ENCODE measurements at regions not wholly inside any gene's neighbourhood (a gene's known extent, or its start where the extent isn't known, plus 50 kb on each side); places are given as distances from the start of the nearest gene placed in this dataset.

DNA sequence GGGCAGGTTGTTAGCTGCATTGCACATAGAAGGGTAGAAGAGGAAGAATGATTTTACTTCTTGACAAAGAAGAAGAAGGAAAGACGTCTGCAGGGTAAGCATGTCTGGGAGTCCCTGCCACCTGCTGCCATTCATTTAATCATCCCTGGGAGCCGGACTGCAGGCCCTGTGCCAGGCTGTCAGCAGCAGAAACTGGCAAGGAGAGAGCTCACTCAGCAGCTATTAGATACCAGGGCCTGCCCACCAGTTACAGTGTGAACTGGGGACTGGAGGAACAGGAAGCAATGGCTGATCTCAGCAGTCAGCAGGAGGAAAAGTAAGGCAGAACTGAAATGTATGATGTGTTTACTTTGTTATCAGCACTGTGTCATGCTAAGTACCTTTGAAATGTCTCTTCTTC lies 75.7 kb upstream of the C1orf87 start:
- no peak overlapping the region for H3K4me3 ChIP-seq (ENCODE audit: low read depth in 1 of 3, low read length in 3 of 3)

GRCh38 chr1:60146884-60147283 lies 73.3 kb upstream of the C1orf87 start:
- Histone ChIP-seq H3K9me3 (ENCODE audit: control insufficient read depth in 4 of 4, low read length in 3 of 4) (no peaks in the 10 kb centered on the region), H3K9ac (ENCODE audit: low read depth in 1 of 2, low read length in 2 of 2) (no peak overlapping the region), H3K36me3 (ENCODE audit: control insufficient read depth in 4 of 4, insufficient read depth in 3 of 4, low read depth in 1 of 4, low read length in 3 of 4) (no peaks in the 10 kb centered on the region), H3K4me1 (ENCODE audit: control insufficient read depth in 4 of 4, insufficient read depth in 4 of 4, low read length in 3 of 4) (no peaks in the 10 kb centered on the region), H3K27ac (ENCODE audit: low read depth in 1 of 2, low read length in 2 of 2) (no peak overlapping the region), H3K4me3 (ENCODE audit: low read depth in 1 of 3, low read length in 3 of 3) (no peak overlapping the region), H3K27me3 (ENCODE audit: control insufficient read depth in 4 of 4, insufficient read depth in 4 of 4, low read length in 3 of 4) (peaks cover 0 to 4% (median 0%) of the 10 kb centered on the region in 4 donors)
- TF ChIP-seq SP1 (IDR thresholded peaks at IDR 0.05), result no peak
- TF ChIP-seq JUND (IDR thresholded peaks at IDR 0.05), result no peak
- TF ChIP-seq, protein P1, sequence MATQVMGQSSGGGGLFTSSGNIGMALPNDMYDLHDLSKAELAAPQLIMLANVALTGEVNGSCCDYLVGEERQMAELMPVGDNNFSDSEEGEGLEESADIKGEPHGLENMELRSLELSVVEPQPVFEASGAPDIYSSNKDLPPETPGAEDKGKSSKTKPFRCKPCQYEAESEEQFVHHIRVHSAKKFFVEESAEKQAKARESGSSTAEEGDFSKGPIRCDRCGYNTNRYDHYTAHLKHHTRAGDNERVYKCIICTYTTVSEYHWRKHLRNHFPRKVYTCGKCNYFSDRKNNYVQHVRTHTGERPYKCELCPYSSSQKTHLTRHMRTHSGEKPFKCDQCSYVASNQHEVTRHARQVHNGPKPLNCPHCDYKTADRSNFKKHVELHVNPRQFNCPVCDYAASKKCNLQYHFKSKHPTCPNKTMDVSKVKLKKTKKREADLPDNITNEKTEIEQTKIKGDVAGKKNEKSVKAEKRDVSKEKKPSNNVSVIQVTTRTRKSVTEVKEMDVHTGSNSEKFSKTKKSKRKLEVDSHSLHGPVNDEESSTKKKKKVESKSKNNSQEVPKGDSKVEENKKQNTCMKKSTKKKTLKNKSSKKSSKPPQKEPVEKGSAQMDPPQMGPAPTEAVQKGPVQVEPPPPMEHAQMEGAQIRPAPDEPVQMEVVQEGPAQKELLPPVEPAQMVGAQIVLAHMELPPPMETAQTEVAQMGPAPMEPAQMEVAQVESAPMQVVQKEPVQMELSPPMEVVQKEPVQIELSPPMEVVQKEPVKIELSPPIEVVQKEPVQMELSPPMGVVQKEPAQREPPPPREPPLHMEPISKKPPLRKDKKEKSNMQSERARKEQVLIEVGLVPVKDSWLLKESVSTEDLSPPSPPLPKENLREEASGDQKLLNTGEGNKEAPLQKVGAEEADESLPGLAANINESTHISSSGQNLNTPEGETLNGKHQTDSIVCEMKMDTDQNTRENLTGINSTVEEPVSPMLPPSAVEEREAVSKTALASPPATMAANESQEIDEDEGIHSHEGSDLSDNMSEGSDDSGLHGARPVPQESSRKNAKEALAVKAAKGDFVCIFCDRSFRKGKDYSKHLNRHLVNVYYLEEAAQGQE (IDR thresholded peaks at IDR 0.05), result no peak
- TF ChIP-seq HNF4G (IDR thresholded peaks at IDR 0.05), result no peak
- TF ChIP-seq, protein P2, sequence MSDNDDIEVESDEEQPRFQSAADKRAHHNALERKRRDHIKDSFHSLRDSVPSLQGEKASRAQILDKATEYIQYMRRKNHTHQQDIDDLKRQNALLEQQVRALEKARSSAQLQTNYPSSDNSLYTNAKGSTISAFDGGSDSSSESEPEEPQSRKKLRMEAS (IDR thresholded peaks at IDR 0.05), result no peak
- TF ChIP-seq NR2F2 (IDR thresholded peaks at IDR 0.05), result no peak
- no peak for TF ChIP-seq FOXA2 (IDR thresholded peaks at IDR 0.05)
- no peak for TF ChIP-seq FOXA1 (IDR thresholded peaks at IDR 0.05)
- TF ChIP-seq TAF1 (conservative IDR thresholded peaks at IDR 0.05), result no peak
- TF ChIP-seq HNF4A (conservative IDR thresholded peaks at IDR 0.05), result no peak
- no peak for TF ChIP-seq EGR1 (IDR thresholded peaks at IDR 0.05; ENCODE audit: low read depth in 2 of 2)
- no peak for TF ChIP-seq ZBTB33 (IDR thresholded peaks at IDR 0.05)
- no peak for TF ChIP-seq ATF3 (IDR thresholded peaks at IDR 0.05)
- WGBS, result 61% methylated on average over 1 of the region's 1 CpG
- DNase-seq (ENCODE audit: low spot score), result no peak

More for the DNA sequence above, 75.7 kb upstream of the C1orf87 start:
- no peaks in the 10 kb centered on the region for H3K36me3 ChIP-seq (ENCODE audit: control insufficient read depth in 4 of 4, insufficient read depth in 3 of 4, low read depth in 1 of 4, low read length in 3 of 4)
- H3K27ac ChIP-seq (ENCODE audit: low read depth in 1 of 2, low read length in 2 of 2), result no peak overlapping the region
- DNase-seq (ENCODE audit: low spot score), result no peak
- H3K9me3 ChIP-seq (ENCODE audit: control insufficient read depth in 4 of 4, low read length in 3 of 4), result no peaks in the 10 kb centered on the region
- H3K27me3 ChIP-seq (ENCODE audit: control insufficient read depth in 4 of 4, insufficient read depth in 4 of 4, low read length in 3 of 4), result no peaks in the 10 kb centered on the region
- H3K4me1 ChIP-seq (ENCODE audit: control insufficient read depth in 4 of 4, insufficient read depth in 4 of 4, low read length in 3 of 4), result no peaks in the 10 kb centered on the region
- 48% methylated on average over 2 of the region's 2 CpGs for WGBS
- no peak overlapping the region for H3K9ac ChIP-seq (ENCODE audit: low read depth in 1 of 2, low read length in 2 of 2)
- TF ChIP-seq HNF4G (IDR thresholded peaks at IDR 0.05), result no peak
- no peak for TF ChIP-seq RXRA (IDR thresholded peaks at IDR 0.05)
- no peak for TF ChIP-seq HNF4A (conservative IDR thresholded peaks at IDR 0.05)
- TF ChIP-seq, protein P1 (IDR thresholded peaks at IDR 0.05), result no peak
- no peak for TF ChIP-seq FOXA1 (IDR thresholded peaks at IDR 0.05)
- no peak for TF ChIP-seq EGR1 (IDR thresholded peaks at IDR 0.05; ENCODE audit: low read depth in 2 of 2)
- TF ChIP-seq, protein P2 (IDR thresholded peaks at IDR 0.05), result no peak
- no peak for TF ChIP-seq JUND (IDR thresholded peaks at IDR 0.05)
- no peak for TF ChIP-seq YY1 (IDR thresholded peaks at IDR 0.05)
- TF ChIP-seq ATF3 (IDR thresholded peaks at IDR 0.05), result no peak
